ENCODE measurements at regions not wholly inside any gene's neighbourhood (a gene's known extent, or its start where the extent isn't known, plus 50 kb on each side); places are given as distances from the start of the nearest gene placed in this dataset.

DNA sequence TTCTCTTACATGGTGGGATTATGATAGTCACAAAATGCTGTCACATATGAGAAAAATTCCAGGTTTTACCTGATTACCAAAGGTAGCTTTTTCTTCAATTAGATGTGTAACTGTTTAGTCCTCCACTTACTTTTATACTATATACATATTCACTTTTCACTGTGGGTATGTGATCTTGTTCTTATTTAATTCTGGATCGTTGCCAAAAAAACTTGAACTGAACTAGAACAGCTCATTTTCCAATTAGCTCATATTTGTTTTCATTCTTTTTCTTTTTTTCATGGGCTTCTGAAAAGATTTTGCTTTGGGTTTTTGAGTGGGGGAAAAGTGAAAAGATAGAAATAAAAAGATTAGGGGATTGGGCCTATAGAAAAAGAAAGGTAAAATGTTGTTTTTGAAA lies 291.9 kb downstream of the NDFIP2 start:
- H3K4me1 ChIP-seq (ENCODE audit: control insufficient read depth in 4 of 4, insufficient read depth in 4 of 4, low read length in 3 of 4), result no peaks in the 10 kb centered on the region
- no peak overlapping the region for H3K4me3 ChIP-seq (ENCODE audit: low read depth in 1 of 3, low read length in 3 of 3)
- 22% methylated on average over 1 of the region's 1 CpG for WGBS
- H3K36me3 ChIP-seq (ENCODE audit: control insufficient read depth in 4 of 4, insufficient read depth in 3 of 4, low read depth in 1 of 4, low read length in 3 of 4), result no peaks in the 10 kb centered on the region
- DNase-seq (ENCODE audit: low spot score), result no peak
- no peak overlapping the region for H3K27ac ChIP-seq (ENCODE audit: low read depth in 1 of 2, low read length in 2 of 2)
- no peak overlapping the region for H3K9ac ChIP-seq (ENCODE audit: low read depth in 1 of 2, low read length in 2 of 2)
- TF ChIP-seq JUND (IDR thresholded peaks at IDR 0.05) (no peak), GABPA (IDR thresholded peaks at IDR 0.05 in 1 of 2, conservative IDR thresholded peaks at IDR 0.05 in 1 of 2) (no peak), TAF1 (conservative IDR thresholded peaks at IDR 0.05) (no peak), NR2F2 (IDR thresholded peaks at IDR 0.05) (no peak), EGR1 (IDR thresholded peaks at IDR 0.05; ENCODE audit: low read depth in 2 of 2) (no peak)
- TF ChIP-seq, protein P1, sequence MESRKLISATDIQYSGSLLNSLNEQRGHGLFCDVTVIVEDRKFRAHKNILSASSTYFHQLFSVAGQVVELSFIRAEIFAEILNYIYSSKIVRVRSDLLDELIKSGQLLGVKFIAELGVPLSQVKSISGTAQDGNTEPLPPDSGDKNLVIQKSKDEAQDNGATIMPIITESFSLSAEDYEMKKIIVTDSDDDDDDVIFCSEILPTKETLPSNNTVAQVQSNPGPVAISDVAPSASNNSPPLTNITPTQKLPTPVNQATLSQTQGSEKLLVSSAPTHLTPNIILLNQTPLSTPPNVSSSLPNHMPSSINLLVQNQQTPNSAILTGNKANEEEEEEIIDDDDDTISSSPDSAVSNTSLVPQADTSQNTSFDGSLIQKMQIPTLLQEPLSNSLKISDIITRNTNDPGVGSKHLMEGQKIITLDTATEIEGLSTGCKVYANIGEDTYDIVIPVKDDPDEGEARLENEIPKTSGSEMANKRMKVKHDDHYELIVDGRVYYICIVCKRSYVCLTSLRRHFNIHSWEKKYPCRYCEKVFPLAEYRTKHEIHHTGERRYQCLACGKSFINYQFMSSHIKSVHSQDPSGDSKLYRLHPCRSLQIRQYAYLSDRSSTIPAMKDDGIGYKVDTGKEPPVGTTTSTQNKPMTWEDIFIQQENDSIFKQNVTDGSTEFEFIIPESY (IDR thresholded peaks at IDR 0.05), result no peak
- TF ChIP-seq, protein P2, sequence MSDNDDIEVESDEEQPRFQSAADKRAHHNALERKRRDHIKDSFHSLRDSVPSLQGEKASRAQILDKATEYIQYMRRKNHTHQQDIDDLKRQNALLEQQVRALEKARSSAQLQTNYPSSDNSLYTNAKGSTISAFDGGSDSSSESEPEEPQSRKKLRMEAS (IDR thresholded peaks at IDR 0.05), result no peak
- TF ChIP-seq, protein P3, sequence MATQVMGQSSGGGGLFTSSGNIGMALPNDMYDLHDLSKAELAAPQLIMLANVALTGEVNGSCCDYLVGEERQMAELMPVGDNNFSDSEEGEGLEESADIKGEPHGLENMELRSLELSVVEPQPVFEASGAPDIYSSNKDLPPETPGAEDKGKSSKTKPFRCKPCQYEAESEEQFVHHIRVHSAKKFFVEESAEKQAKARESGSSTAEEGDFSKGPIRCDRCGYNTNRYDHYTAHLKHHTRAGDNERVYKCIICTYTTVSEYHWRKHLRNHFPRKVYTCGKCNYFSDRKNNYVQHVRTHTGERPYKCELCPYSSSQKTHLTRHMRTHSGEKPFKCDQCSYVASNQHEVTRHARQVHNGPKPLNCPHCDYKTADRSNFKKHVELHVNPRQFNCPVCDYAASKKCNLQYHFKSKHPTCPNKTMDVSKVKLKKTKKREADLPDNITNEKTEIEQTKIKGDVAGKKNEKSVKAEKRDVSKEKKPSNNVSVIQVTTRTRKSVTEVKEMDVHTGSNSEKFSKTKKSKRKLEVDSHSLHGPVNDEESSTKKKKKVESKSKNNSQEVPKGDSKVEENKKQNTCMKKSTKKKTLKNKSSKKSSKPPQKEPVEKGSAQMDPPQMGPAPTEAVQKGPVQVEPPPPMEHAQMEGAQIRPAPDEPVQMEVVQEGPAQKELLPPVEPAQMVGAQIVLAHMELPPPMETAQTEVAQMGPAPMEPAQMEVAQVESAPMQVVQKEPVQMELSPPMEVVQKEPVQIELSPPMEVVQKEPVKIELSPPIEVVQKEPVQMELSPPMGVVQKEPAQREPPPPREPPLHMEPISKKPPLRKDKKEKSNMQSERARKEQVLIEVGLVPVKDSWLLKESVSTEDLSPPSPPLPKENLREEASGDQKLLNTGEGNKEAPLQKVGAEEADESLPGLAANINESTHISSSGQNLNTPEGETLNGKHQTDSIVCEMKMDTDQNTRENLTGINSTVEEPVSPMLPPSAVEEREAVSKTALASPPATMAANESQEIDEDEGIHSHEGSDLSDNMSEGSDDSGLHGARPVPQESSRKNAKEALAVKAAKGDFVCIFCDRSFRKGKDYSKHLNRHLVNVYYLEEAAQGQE (IDR thresholded peaks at IDR 0.05), result no peak
- no peaks in the 10 kb centered on the region for H3K9me3 ChIP-seq (ENCODE audit: control insufficient read depth in 4 of 4, low read length in 3 of 4)
- no peaks in the 10 kb centered on the region for H3K27me3 ChIP-seq (ENCODE audit: control insufficient read depth in 4 of 4, insufficient read depth in 4 of 4, low read length in 3 of 4)

DNA sequence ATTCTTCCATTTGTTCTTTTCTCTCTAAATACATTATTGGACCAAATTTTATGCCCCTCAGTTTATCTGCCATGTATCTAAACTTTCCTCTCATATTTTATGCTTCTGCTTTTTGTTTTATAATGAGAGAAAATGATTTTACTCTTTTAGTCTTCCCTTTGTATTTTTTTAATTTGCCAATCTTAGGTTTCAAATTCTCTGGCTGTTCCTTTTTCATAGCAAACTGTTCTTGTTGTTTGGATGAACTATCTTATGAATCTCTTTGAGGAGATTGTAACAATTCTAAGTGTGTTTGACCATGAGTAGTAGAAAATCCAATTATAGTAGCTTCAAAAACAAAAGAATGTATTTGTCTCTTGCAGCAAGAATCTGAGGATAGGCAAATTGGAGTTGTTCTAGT lies 290.5 kb downstream of the NDFIP2 start:
- no peaks in the 10 kb centered on the region for H3K27me3 ChIP-seq (ENCODE audit: control insufficient read depth in 4 of 4, insufficient read depth in 4 of 4, low read length in 3 of 4)
- no peak overlapping the region for H3K4me3 ChIP-seq (ENCODE audit: low read depth in 1 of 3, low read length in 3 of 3)
- no peaks in the 10 kb centered on the region for H3K4me1 ChIP-seq (ENCODE audit: control insufficient read depth in 4 of 4, insufficient read depth in 4 of 4, low read length in 3 of 4)
- no peaks in the 10 kb centered on the region for H3K36me3 ChIP-seq (ENCODE audit: control insufficient read depth in 4 of 4, insufficient read depth in 3 of 4, low read depth in 1 of 4, low read length in 3 of 4)
- TF ChIP-seq NR2F2 (IDR thresholded peaks at IDR 0.05), result no peak
- no peak overlapping the region for H3K9ac ChIP-seq (ENCODE audit: low read depth in 1 of 2, low read length in 2 of 2)
- no peak overlapping the region for H3K27ac ChIP-seq (ENCODE audit: low read depth in 1 of 2, low read length in 2 of 2)
- no peak for DNase-seq (ENCODE audit: low spot score)
- H3K9me3 ChIP-seq (ENCODE audit: control insufficient read depth in 4 of 4, low read length in 3 of 4), result no peaks in the 10 kb centered on the region

DNA sequence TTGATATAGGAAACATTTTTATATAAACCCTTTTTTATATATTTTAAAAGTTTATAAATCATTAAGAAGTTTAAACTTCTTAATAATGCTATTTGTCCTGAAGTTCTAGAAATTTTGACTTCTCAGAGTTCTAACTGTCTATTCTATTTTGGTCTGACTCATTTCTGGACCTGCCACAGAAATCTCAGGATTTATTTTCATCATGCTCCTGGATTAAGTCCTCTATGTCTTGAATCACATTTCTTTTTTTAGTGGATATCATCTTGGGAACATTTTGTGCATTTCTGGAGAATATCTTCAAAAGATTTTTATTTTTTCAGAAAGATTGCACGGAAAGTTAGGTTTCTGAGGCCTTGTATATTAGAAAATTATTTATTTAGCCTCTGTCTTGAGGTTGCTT lies 289.1 kb downstream of the NDFIP2 start:
- H3K36me3 ChIP-seq (ENCODE audit: control insufficient read depth in 4 of 4, insufficient read depth in 3 of 4, low read depth in 1 of 4, low read length in 3 of 4), result no peaks in the 10 kb centered on the region
- TF ChIP-seq, protein P1 (IDR thresholded peaks at IDR 0.05), result no peak
- TF ChIP-seq TAF1 (conservative IDR thresholded peaks at IDR 0.05) (no peak), JUND (IDR thresholded peaks at IDR 0.05) (no peak)
- WGBS, result 73% methylated on average over 1 of the region's 1 CpG
- H3K4me3 ChIP-seq (ENCODE audit: low read depth in 1 of 3, low read length in 3 of 3), result no peak overlapping the region
- no peak for DNase-seq (ENCODE audit: low spot score)
- H3K27me3 ChIP-seq (ENCODE audit: control insufficient read depth in 4 of 4, insufficient read depth in 4 of 4, low read length in 3 of 4), result no peaks in the 10 kb centered on the region
- H3K4me1 ChIP-seq (ENCODE audit: control insufficient read depth in 4 of 4, insufficient read depth in 4 of 4, low read length in 3 of 4), result no peaks in the 10 kb centered on the region
- H3K9me3 ChIP-seq (ENCODE audit: control insufficient read depth in 4 of 4, low read length in 3 of 4), result no peaks in the 10 kb centered on the region
- H3K9ac ChIP-seq (ENCODE audit: low read depth in 1 of 2, low read length in 2 of 2), result no peak overlapping the region
- no peak overlapping the region for H3K27ac ChIP-seq (ENCODE audit: low read depth in 1 of 2, low read length in 2 of 2)

Data from liver (tissue), 7 donors.